Activated gamma-delta T cell treated with anti-CD3 and anti-CD28 coated beads, Interleukin-2, amount 50 U/mL, for 16 hours (primary cell): ENCODE measurements at regions not wholly inside any gene's neighbourhood (a gene's known extent, or its start where the extent isn't known, plus 50 kb on each side); places are given as distances from the start of the nearest gene placed in this dataset.
A peak's percentile ranks its signal among the peaks of the same experiment; 100 is the strongest.

Experiments used
- DNase-seq: peaks from one replicate; pipeline ENCODE4 v3.0.0-alpha.2; 2020; ENCODE audit warnings: low read depth

DNA sequence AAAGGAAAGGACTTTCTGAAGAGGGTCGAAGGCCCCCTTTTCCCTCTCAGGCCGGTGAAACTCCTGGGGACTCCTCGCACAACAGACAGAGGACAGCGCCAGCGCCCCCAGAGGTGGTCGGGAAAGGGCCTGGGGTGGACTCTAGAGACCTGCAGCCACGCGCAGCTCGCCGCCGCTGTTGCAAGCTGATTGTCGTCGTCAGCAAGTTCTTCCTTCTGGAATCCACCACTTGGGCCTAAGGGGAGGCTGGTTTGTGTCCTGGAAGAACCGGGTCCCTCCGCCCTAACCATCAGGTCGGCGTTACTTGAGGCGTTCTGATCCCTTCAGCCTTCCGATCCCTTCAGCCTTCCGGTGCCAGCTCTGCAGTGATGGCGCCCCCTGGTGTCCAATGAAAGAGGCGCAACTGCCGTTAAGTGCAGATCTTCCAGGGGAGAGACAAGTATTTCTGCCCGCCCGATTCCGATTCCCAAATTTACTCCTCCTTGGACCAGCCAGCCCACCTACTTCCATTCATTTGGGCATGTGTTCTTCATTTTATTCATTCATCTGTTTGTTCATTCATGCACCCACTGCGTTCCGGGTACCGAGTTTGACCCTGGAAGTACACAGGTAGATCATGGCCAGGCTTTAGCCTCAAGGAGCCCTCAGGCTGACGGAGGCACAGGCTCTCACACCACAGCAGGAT is 77.2 kb upstream of the SLC6A11 start:
- peak; percentile 67 for DNase-seq

DNA sequence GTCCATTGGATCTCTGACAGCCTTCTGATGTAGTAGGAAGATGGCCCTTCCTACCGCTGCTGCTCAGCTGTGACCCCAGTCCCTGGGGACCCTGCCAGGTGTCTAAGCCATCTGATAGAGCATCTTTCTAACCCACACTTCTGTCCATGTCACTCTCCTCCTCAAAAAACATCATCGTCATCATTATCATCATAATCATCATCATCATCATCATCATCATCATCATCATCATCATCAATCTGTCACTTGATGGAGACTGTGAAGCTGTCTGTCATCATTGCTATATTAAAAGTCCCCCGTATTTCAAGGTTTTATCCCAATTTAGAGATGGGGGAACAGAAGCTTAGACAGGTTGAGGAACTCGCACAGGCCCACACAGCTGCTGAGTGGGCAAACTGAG is 75.1 kb upstream of the SLC6A11 start:
- DNase-seq = no peak

- DNase-seq = no peak
Observed at GRCh38 chr3:10741891-10742671, 73.9 kb upstream of the SLC6A11 start.

DNA sequence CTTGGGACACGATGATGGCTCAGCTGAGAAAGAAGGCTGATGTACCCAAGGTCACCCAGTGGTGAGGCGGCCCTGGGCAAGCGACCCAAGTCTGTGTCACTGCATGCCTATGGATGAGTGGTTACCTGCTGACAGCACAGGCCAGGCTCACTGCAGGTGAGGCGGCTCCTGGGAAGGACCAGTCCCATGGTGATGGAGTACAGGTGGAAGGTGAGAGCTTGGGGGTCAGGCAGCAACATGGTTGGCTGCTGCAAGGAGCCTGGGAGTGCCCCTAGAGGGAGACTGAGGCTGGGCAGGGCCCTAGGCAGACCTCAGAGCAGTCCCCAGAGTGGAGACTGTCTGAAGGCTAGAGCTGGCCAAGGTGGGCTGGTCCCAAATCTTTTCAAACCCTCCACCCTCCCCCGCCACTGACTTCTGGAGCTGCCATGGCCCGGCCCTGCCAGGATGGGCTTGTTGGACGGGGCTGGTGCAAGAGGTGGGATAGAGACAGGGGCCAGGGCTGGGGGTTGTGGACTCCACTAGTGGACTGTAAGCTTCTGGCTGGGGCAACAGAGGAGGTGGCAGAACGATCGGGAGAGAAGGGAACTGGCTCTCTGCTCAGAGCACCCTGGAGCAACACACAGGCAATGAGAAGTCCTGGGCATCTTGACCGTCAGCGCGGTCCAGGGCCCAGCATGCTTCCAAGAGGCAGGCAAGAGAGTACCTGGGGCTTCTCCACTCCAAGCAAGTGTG is 72.5 kb upstream of the SLC6A11 start:
- no peak for DNase-seq

GRCh38 chr3:10744098-10744465 is 71.9 kb upstream of the SLC6A11 start:
- DNase-seq = no peak

DNA sequence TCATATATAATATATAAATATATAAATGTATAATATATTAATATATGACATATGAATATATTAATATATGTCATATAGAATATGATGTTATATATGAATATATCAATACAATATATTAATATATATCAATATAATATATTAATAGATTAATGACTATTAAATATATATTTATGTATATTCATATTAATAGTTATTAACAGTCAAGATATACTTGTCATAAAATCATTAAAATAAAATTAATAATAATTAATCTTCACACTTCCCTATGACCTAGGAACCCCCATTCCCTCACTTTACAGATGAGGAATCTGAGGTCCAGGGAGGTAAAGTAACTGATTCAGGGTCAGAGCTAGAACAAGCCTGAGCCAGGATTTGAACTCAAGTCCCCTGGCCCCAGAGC is 70.6 kb upstream of the SLC6A11 start:
- no peak for DNase-seq

DNA sequence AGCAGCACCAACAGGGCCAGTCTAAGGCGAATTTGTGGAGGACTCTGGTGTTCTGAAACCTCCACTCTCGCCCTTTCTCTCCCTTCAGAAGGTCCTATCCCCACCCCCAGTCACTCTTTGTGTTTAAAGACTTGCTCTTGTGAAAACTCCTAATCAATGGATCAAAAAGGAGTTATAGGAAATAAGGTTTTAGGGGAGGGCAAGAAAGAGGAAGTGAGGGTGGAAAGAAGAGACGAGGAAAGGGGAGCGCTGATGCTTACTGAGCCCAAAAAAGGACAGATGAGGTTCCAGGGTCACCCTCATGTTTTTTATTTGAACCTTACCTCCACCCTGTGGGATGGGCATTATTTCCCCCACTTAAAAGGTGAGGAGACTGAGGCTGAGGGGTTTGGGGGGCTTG is 70.0 kb upstream of the SLC6A11 start:
- no peak for DNase-seq

DNA sequence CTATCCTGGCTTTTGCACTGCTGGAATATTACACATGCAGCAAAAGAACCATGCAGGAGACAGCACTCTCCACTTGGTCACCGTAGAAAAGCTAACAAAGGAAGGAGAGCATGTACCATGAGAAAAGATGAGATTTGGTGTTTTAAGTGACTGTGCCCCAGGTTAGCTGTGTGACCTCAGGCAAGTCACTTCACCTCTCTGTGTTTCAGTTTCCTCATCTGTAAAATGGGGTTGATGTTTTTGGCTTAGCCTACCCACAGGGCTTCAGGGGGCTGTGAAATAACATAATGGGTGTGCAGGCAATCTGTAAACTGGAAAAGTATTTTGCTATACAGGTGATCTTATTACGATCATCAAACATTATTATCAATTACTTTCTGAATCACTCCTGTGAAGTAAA is 69.3 kb upstream of the SLC6A11 start:
- no peak for DNase-seq

DNA sequence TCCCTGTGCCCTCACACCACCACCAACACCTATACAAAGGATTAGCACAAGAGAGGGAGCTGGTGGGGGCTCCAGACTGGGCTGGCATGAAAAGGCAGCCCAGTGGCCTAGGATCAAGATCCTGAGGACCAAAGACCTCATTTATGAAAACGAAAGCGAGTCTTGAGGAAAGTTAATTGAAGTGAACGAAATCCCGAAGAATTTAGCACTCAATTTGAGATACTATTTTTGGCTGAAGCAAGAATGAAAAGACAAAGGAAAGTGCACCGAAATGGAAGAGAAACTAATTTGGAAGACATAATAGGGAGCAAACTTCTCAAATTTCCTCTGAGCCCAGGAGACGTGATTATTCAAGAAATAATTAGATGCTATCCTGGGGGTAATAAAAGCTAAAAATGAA is 68.7 kb upstream of the SLC6A11 start:
- no peak for DNase-seq

- no peak for DNase-seq
Observed at GRCh38 chr3:10748040-10748439, 68.0 kb upstream of the SLC6A11 start.

DNA sequence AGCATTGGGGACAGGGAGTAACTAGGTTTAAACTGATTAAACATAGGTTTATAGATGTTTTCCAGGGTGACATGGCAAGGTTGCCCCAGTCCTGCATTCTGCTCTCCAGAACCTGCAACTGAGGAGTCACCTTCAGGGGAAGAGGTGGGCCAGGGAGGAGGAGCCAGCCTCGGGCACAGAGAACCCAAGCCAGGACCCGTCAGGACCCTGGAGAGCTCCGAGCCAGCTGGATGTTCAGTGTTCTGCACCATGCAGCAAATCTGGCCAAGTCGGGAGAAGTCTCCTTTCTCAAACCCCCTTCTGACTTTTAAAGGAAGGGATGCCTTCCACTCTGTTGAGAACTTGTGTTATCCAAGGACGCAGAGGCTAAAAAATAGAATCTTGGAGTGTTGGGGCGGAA is 62.1 kb upstream of the SLC6A11 start:
- no peak for DNase-seq

GRCh38 chr3:10756546-10756945 is 59.5 kb upstream of the SLC6A11 start:
- DNase-seq = no peak

DNA sequence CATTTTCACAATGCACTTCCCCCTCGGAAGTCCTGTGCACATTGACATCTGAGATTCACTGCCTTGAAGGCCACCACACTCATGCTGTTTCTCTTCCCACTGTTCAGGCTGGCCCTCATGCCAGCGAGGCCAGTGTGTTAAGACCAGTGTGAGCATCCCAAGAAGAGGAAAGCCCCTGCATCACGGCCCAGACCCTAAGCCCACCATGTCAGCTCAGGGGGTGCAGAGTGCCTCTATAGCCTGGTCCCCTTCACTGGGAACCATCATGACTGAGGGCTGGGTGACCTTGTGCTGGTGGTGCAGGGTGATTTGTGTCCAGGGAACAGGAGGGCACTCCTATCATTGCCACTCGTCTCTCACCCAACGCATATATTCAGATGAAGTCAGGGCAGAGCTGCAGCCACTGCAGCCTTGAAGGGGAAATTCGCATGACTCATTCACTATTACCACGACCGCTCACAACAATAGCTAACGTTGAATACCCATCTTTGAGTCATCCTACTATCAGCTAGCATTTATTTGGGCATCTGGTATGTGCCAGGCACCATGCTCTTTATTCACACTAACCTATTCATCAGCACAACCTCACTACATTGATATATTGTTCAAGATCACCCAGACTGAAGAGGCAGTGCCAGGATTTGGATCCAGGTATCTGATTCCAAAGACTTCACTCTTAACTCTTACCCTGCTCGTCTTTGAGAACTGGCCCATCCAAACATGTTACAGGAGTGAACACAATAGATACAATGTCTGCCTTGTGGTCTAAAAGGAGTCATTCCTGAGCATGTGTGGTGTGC is 58.8 kb upstream of the SLC6A11 start:
- no peak for DNase-seq

GRCh38 chr3:10757821-10758130 is 58.3 kb upstream of the SLC6A11 start:
- no peak for DNase-seq

GRCh38 chr3:10758304-10759037 is 57.6 kb upstream of the SLC6A11 start:
- DNase-seq = no peak

DNA sequence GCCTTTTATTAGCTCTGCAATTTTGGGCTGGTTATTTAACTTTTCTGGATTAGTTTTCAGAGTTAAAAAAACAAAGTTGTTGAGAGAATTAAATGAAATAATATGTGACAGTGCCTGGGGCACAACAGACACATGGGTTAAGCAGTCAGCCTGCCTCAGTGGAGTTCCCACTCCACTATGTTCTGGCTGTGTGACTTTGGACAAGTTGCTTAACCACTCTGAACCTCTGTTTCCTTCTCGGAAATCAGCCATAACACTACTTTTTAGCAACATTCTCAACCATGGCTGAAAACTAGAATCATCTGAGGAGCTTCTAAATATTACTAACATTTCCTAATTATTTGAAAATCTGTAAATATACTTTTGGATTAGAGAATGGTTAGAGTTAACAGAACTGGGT is 56.5 kb upstream of the SLC6A11 start:
- no peak for DNase-seq

DNA sequence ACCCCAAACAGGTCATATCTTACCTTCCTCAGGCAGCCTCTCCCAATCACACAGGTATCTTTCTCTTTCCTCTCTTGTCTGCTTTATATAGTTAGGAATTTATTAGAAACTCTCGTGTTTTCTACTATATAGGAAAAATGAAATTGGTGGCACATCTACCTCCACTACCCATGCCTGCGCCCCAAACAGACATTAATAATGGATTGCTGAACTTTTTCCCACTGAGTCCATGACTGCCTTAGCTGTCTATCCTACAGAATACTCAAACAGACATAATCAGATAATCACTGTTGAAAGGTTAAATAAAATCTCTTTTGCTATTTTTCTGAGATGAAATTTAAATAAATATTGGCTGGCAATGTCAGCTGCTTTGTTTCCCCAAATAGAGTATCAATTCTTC is 55.8 kb upstream of the SLC6A11 start:
- no peak for DNase-seq

GRCh38 chr3:10761583-10761982 is 54.4 kb upstream of the SLC6A11 start:
- no peak for DNase-seq

DNA sequence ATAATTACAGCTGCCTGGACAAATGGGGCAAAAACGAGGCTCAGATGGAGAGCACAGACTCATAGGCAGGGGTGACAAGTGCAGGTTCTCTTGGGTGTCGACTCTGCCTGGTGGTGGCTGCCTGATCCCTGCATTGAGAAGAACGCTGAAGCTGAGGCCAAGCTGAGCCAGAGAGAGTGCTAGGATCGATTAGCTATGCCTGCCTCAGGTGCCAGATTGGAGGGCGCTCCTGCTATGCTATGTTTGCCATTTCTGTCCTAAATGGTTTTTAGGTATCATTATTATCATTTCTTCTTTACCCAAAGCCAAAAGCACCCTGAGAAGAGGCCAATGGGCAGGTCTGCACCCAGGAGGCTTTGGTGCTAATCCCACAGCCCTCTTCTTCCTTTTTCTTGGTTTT is 53.9 kb upstream of the SLC6A11 start:
- no peak for DNase-seq

DNA sequence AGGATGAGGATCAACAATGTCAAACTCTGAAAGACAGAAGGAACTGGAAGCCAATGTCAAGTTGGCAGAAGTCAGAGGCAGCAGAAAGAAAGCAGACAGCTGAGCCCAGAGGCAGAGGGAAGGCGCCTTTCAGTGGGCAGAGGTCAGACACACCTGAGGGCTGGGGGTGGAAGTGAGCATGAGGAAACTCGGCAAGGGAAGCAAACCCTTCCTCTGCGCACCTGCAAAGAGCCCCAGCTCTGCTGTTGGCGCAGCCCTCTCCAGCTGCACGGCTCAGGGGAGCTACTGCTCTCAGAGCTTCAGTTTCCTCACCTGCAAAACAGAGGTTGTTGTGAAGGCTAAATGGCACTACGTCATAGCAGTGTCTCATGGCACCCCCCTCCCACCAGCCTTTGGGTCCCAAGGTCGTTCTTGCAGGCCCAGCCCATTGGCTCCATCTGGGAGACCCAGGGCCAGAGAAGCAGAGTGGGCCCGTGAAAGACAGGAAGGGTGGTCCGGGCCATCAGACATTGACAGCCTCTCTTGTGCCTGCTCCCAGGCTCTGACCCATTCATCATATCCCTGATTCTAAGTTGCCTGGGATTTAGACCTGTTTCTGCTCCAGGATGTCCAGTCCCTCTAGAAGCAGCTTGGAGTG is 53.3 kb upstream of the SLC6A11 start:
- DNase-seq = no peak

DNA sequence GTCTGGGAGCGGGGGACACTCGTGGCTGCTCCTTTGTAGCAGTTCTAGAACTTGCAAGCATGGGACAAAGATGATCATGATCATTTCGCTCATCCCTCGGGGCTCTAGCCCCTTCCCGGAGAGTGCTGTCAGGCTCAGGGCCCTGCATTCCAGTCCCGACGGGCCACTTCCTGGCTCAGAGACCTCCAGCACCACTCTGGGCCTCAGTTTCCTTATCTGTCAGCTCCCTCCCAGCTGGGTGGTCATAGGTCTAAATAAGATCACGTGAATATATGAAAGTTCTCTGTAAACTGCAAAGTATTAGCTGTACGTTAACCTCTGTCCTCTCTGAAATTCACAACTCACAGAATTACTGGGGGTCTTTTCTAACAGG is 52.8 kb upstream of the SLC6A11 start:
- DNase-seq = no peak
